NCI-H2081 (cell line): ENCODE measurements at regions not wholly inside any gene's neighbourhood (a gene's known extent, or its start where the extent isn't known, plus 50 kb on each side); places are given as distances from the start of the nearest gene placed in this dataset.
"Not testable (repeated sequence)": the region's sequence is repeated elsewhere in the genome, so short reads cannot be mapped to it uniquely, and the experiment has no call there.

Experiments
- DNase-seq, 2 experiments: peaks; one replicate each; lab custom pipeline; 2025; lab: John Stamatoyannopoulos, UW

- DNase-seq = no peak
These were observed 374.2 kb downstream of the TMEM121 start for GRCh38 chr14:105900398-105901160.

- no peak for DNase-seq
These were observed 374.8 kb downstream of the TMEM121 start for GRCh38 chr14:105901226-105901625.

- no peak for DNase-seq
These were observed 375.9 kb downstream of the TMEM121 start for GRCh38 chr14:105902131-105902898.

- DNase-seq = not testable (repeated sequence)
These were observed 376.4 kb downstream of the TMEM121 start for GRCh38 chr14:105902899-105903165.

GRCh38 chr14:105903971-105904370, 377.6 kb downstream of the TMEM121 start:
- no peak for DNase-seq

GRCh38 chr14:105904379-105904778, 378.0 kb downstream of the TMEM121 start:
- DNase-seq = no peak

- no peak for DNase-seq
These were observed 379.1 kb downstream of the TMEM121 start for GRCh38 chr14:105905456-105905855.

GRCh38 chr14:105907276-105907675, 380.9 kb downstream of the TMEM121 start:
- no peak for DNase-seq

- DNase-seq = no peak
These were observed 381.6 kb downstream of the TMEM121 start for GRCh38 chr14:105908006-105908405.

- no peak for DNase-seq
These were observed 382.1 kb downstream of the TMEM121 start for GRCh38 chr14:105908481-105908911.

GRCh38 chr14:105909046-105909827, 382.9 kb downstream of the TMEM121 start:
- no peak for DNase-seq

- not testable (repeated sequence) for DNase-seq
These were observed 383.4 kb downstream of the TMEM121 start for GRCh38 chr14:105909828-105910120.

- no peak for DNase-seq
These were observed 384.0 kb downstream of the TMEM121 start for GRCh38 chr14:105910426-105910825.

- no peak for DNase-seq
These were observed 384.8 kb downstream of the TMEM121 start for GRCh38 chr14:105911006-105911847.

GRCh38 chr14:105911848-105912292, 385.5 kb downstream of the TMEM121 start:
- DNase-seq = not testable (repeated sequence)

GRCh38 chr14:105912641-105913180, 386.3 kb downstream of the TMEM121 start:
- DNase-seq = no peak

GRCh38 chr14:105913221-105913620, 386.8 kb downstream of the TMEM121 start:
- no peak for DNase-seq

- no peak for DNase-seq
These were observed 387.5 kb downstream of the TMEM121 start for GRCh38 chr14:105913861-105914260.

- not testable (repeated sequence) for DNase-seq
These were observed 387.9 kb downstream of the TMEM121 start for GRCh38 chr14:105914281-105914680.

GRCh38 chr14:105914738-105915385, 388.5 kb downstream of the TMEM121 start:
- no peak for DNase-seq

- not testable (repeated sequence) for DNase-seq
These were observed 389.2 kb downstream of the TMEM121 start for GRCh38 chr14:105915546-105915945.
